GM23248 (cell line): ENCODE measurements at regions not wholly inside any gene's neighbourhood (a gene's known extent, or its start where the extent isn't known, plus 50 kb on each side); places are given as distances from the start of the nearest gene placed in this dataset.

ENCODE experiments used
- DNase-seq: peaks from one replicate; pipeline ENCODE4 v3.0.0-alpha.2; 2015
- H2AFZ ChIP-seq: fragments of 200-600 bp; sonication (generic); 2 replicates; pipeline ENCODE4 v1.6.1; 2016; ENCODE audit warnings: antibody characterized with exemption
- H3F3A ChIP-seq: fragments of 200-600 bp; sonication (generic); 2 replicates; pipeline ENCODE4 v1.6.1; 2016; ENCODE audit warnings: mild to moderate bottlenecking, antibody characterized with exemption, mixed run types; ENCODE audit not compliant: insufficient read depth
- H3K27ac ChIP-seq: fragments of 200-600 bp; sonication (generic); 2 replicates; pipeline ENCODE4 v1.5.1; 2016; ENCODE audit warnings: mild to moderate bottlenecking
- H3K27me3 ChIP-seq: fragments of 200-600 bp; sonication (generic); replicated peaks from 2 replicates; pipeline ENCODE4 v1.6.1; 2016; ENCODE audit warnings: mild to moderate bottlenecking; ENCODE audit not compliant: insufficient read depth
- H3K36me3 ChIP-seq: fragments of 200-600 bp; sonication (generic); 2 replicates; pipeline ENCODE4 v1.6.1; 2016; ENCODE audit warnings: low read depth, mild to moderate bottlenecking
- H3K4me1 ChIP-seq: fragments of 200-600 bp; sonication (generic); 2 replicates; pipeline ENCODE4 v1.6.1; 2016; ENCODE audit warnings: mild to moderate bottlenecking; ENCODE audit not compliant: insufficient read depth
- H3K4me2 ChIP-seq: fragments of 200-600 bp; sonication (generic); one replicate; pipeline ENCODE4 v1.6.1; 2016; ENCODE audit warnings: mild to moderate bottlenecking; ENCODE audit not compliant: unreplicated experiment
- H3K4me3 ChIP-seq: fragments of 200-600 bp; sonication (generic); 2 replicates; pipeline ENCODE4 v1.5.1; 2016; ENCODE audit warnings: mild to moderate bottlenecking
- H3K79me2 ChIP-seq: fragments of 200-600 bp; sonication (generic); 2 replicates; pipeline ENCODE4 v1.6.1; 2016; ENCODE audit warnings: mild to moderate bottlenecking; ENCODE audit not compliant: insufficient read depth
- H3K9ac ChIP-seq: fragments of 200-600 bp; sonication (generic); 2 replicates; pipeline ENCODE4 v1.6.1; 2016; ENCODE audit warnings: mild to moderate bottlenecking
- H3K9me2 ChIP-seq: fragments of 200-600 bp; sonication (generic); 2 replicates; pipeline ENCODE4 v1.6.1; 2016; ENCODE audit warnings: mixed run types, mild to moderate bottlenecking, moderate library complexity; ENCODE audit not compliant: insufficient read depth
- H3K9me3 ChIP-seq: fragments of 200-600 bp; sonication (generic); one replicate; pipeline ENCODE4 v1.6.1; 2017; ENCODE audit warnings: low read depth
- H4K20me1 ChIP-seq: fragments of 200-600 bp; sonication (generic); 2 replicates; pipeline ENCODE4 v1.6.0; 2016; ENCODE audit not compliant: insufficient read depth
- EZH2 ChIP-seq: fragments of 200-600 bp; sonication (generic); IDR thresholded peaks from 2 replicates; pipeline ENCODE4 v1.6.1; 2018; ENCODE audit warnings: antibody characterized with exemption, mild to moderate bottlenecking; ENCODE audit not compliant: insufficient read depth, poor library complexity, severe bottlenecking
- EZH2phosphoT487 ChIP-seq: fragments of 200-600 bp; sonication (generic); IDR thresholded peaks from 2 replicates; pipeline ENCODE4 v1.6.1; 2018; ENCODE audit warnings: antibody characterized with exemption, moderate library complexity, mild to moderate bottlenecking, low read depth; ENCODE audit not compliant: insufficient read depth
- WGBS, 2 experiments: methylation state at CpG; one replicate each; pipeline ENCODE4 v1.1.6; 2015 to 2017; ENCODE audit warnings: low lambda C conversion rate in 2 of 2, low coverage in 1 of 2; ENCODE audit errors: missing lambda C conversion rate in 2 of 2; 5-methylcytosine and 5-hydroxymethylcytosine counted together
- in situ Hi-C: fragments of 300-500 bp; cut with MboI; formaldehyde crosslinking; loops from 2 replicates; pipeline ENCODE4 v1.15.0; 2020

GRCh38 chr20:60090631-60091030 lies 132.4 kb downstream of the CDH26 start:
- no peaks in the 10 kb centered on the region for H3K9me3 ChIP-seq
- H3K4me2 ChIP-seq = no peak overlapping the region
- H3K9ac ChIP-seq = no peak overlapping the region
- WGBS, 2 experiments = 43 to 49% methylated on average over 4 of the region's 4 CpGs
- H3K9me2 ChIP-seq = no peaks in the 10 kb centered on the region
- no peaks in the 10 kb centered on the region for H3K4me1 ChIP-seq
- no peaks in the 10 kb centered on the region for H3F3A ChIP-seq
- in situ Hi-C loops = no loop called here
- H4K20me1 ChIP-seq = no peaks in the 10 kb centered on the region
- H3K4me3 ChIP-seq = no peak overlapping the region
- H3K79me2 ChIP-seq = no peaks in the 10 kb centered on the region
- DNase-seq = no peak
- peaks cover 15% of the 10 kb centered on the region for H3K27me3 ChIP-seq
- no peak for TF ChIP-seq EZH2
- TF ChIP-seq EZH2phosphoT487 = no peak
- no peak overlapping the region for H3K27ac ChIP-seq
- no peak overlapping the region for H2AFZ ChIP-seq
- H3K36me3 ChIP-seq = no peaks in the 10 kb centered on the region

- H3K9ac ChIP-seq = no peak overlapping the region
- no peaks in the 10 kb centered on the region for H3K36me3 ChIP-seq
- H3K4me2 ChIP-seq = no peak overlapping the region
- in situ Hi-C loops = no loop called here
- H3K9me2 ChIP-seq = no peaks in the 10 kb centered on the region
- no peaks in the 10 kb centered on the region for H3K4me1 ChIP-seq
- H3K79me2 ChIP-seq = no peaks in the 10 kb centered on the region
- WGBS, 2 experiments = 62 to 64% methylated on average over 5 of the region's 5 CpGs
- no peak for DNase-seq
- no peak overlapping the region for H3K27ac ChIP-seq
- no peak overlapping the region for H2AFZ ChIP-seq
- H3K9me3 ChIP-seq = no peaks in the 10 kb centered on the region
- TF ChIP-seq EZH2phosphoT487 (no peak), EZH2 (no peak)
- H3F3A ChIP-seq = no peaks in the 10 kb centered on the region
- no peak overlapping the region for H3K4me3 ChIP-seq
- peaks cover 9% of the 10 kb centered on the region for H3K27me3 ChIP-seq
- no peaks in the 10 kb centered on the region for H4K20me1 ChIP-seq
These were observed 133.1 kb downstream of the CDH26 start for GRCh38 chr20:60091305-60091704.

- Histone ChIP-seq H3F3A (no peaks in the 10 kb centered on the region), H4K20me1 (no peaks in the 10 kb centered on the region), H3K4me3 (no peak overlapping the region), H3K9ac (no peak overlapping the region), H3K9me2 (no peaks in the 10 kb centered on the region), H3K36me3 (no peaks in the 10 kb centered on the region), H3K27ac (no peak overlapping the region), H3K4me1 (no peaks in the 10 kb centered on the region), H2AFZ (no peak overlapping the region), H3K9me3 (no peaks in the 10 kb centered on the region), H3K27me3 (peaks cover 6% of the 10 kb centered on the region), H3K79me2 (no peaks in the 10 kb centered on the region), H3K4me2 (no peak overlapping the region)
- no peak for DNase-seq
- WGBS, 2 experiments = 19 to 31% methylated on average over 1 of the region's 1 CpG
- TF ChIP-seq EZH2phosphoT487 = no peak
- no peak for TF ChIP-seq EZH2
- in situ Hi-C loops = no loop called here
These were observed 133.6 kb downstream of the CDH26 start for GRCh38 chr20:60091861-60092260.

GRCh38 chr20:60092729-60093128 lies 134.5 kb downstream of the CDH26 start:
- no peak for TF ChIP-seq EZH2
- TF ChIP-seq EZH2phosphoT487 = no peak
- DNase-seq = no peak
- H3K4me2 ChIP-seq = no peak overlapping the region
- in situ Hi-C loops = no loop called here
- no peak overlapping the region for H2AFZ ChIP-seq
- no peaks in the 10 kb centered on the region for H3K4me1 ChIP-seq
- no peak overlapping the region for H3K4me3 ChIP-seq
- H3K36me3 ChIP-seq = no peaks in the 10 kb centered on the region
- H3K79me2 ChIP-seq = no peaks in the 10 kb centered on the region
- H4K20me1 ChIP-seq = no peaks in the 10 kb centered on the region
- H3F3A ChIP-seq = no peaks in the 10 kb centered on the region
- no peaks in the 10 kb centered on the region for H3K9me3 ChIP-seq
- H3K9ac ChIP-seq = no peak overlapping the region
- H3K27ac ChIP-seq = no peak overlapping the region
- peaks cover 4% of the 10 kb centered on the region; the same call in 1 of the 2 replicates for H3K27me3 ChIP-seq
- H3K9me2 ChIP-seq = no peaks in the 10 kb centered on the region

- no peak for DNase-seq
- Histone ChIP-seq H3K9me2 (no peaks in the 10 kb centered on the region), H3F3A (no peaks in the 10 kb centered on the region), H3K79me2 (no peaks in the 10 kb centered on the region), H3K36me3 (no peaks in the 10 kb centered on the region), H3K9ac (no peak overlapping the region), H3K9me3 (no peaks in the 10 kb centered on the region), H3K4me1 (no peaks in the 10 kb centered on the region), H3K27ac (no peak overlapping the region), H3K4me3 (no peak overlapping the region), H3K4me2 (no peak overlapping the region), H2AFZ (no peak overlapping the region), H4K20me1 (no peaks in the 10 kb centered on the region), H3K27me3 (peaks cover 8% of the 10 kb centered on the region; the same call in 1 of the 2 replicates)
- in situ Hi-C loops = no loop called here
- TF ChIP-seq EZH2 (no peak), EZH2phosphoT487 (no peak)
- 45 to 57% methylated on average over 5 of the region's 5 CpGs for WGBS, 2 experiments
These were observed 137.2 kb downstream of the CDH26 start for GRCh38 chr20:60095456-60095855.
